ENCODE measurements at regions not wholly inside any gene's neighbourhood (a gene's known extent, or its start where the extent isn't known, plus 50 kb on each side); places are given as distances from the start of the nearest gene placed in this dataset.

- peak; percentile 32 for DNase-seq (ENCODE audit: low read depth)
- H3K4me3 ChIP-seq (ENCODE audit: control insufficient read depth, low read depth, low read length), result no peak overlapping the region
- TF ChIP-seq CTCF (conservative IDR thresholded peaks at IDR 0.05; ENCODE audit: control insufficient read depth, insufficient read depth, low read depth, low read length), result no peak
Measured at GRCh38 chr9:129484352-129485000, 136.4 kb downstream of the C9orf50 start.

DNA sequence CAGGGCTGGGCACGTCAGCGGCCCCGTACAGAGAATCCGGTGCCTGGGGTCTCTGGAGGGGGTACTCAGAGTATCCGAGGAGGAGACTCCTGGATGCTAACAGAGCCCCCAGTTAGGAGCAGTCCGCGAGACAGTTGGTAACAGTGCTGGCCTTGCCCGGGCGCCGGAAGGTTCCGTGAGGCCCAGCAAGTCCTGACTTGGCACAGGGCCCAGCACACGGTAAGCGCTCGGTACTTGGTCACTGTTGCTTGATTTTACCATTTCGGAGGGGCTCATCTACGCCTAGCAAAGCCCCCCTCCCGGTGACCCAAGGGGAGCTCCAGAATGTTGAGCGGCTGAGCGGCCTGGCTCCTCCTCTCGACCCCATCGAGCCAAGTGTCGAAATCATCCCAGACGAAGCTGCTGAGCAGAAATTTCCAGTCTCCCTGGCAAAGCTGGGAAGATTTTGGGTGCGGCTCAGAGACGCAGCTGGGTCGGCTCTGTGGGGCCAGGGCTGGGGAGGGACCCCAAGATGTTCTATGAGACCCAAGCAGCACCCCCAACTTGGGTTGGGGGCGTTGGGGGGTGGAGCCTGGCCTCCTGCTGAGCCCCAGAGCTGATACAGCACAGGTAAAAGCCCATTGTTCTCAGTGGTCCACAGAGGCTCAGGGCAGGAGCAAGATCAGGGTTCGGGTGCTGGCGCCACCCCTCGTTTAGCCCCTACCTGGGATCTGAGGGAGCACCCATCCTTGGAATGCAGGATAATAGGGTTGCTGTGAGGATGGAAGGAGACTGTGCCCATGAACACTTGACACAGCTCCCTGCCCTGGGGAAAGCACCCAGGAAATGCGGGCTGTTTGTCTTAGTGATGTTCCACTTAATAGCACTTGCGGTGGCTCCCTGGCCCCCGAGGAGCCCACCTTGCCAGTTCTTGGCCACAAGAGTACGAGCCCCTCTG lies 137.2 kb downstream of the C9orf50 start:
- no peak for TF ChIP-seq CTCF (conservative IDR thresholded peaks at IDR 0.05; ENCODE audit: control insufficient read depth, insufficient read depth, low read depth, low read length)
- no peak overlapping the region for H3K4me3 ChIP-seq (ENCODE audit: control insufficient read depth, low read depth, low read length)
- peak; percentile 94 for DNase-seq (ENCODE audit: low read depth)

GRCh38 chr9:129482521-129483414 lies 138.1 kb downstream of the C9orf50 start:
- H3K4me3 ChIP-seq (ENCODE audit: control insufficient read depth, low read depth, low read length), result peak overlapping the region; percentile 20
- peak; percentile 83 for DNase-seq (ENCODE audit: low read depth)
- TF ChIP-seq CTCF (conservative IDR thresholded peaks at IDR 0.05; ENCODE audit: control insufficient read depth, insufficient read depth, low read depth, low read length), result no peak

- TF ChIP-seq CTCF (conservative IDR thresholded peaks at IDR 0.05; ENCODE audit: control insufficient read depth, insufficient read depth, low read depth, low read length), result peak; percentile 25
- H3K4me3 ChIP-seq (ENCODE audit: control insufficient read depth, low read depth, low read length), result peak overlapping the region; percentile 20
- DNase-seq (ENCODE audit: low read depth), result peak; percentile 42
Measured at GRCh38 chr9:129481810-129482511, 138.9 kb downstream of the C9orf50 start.

DNA sequence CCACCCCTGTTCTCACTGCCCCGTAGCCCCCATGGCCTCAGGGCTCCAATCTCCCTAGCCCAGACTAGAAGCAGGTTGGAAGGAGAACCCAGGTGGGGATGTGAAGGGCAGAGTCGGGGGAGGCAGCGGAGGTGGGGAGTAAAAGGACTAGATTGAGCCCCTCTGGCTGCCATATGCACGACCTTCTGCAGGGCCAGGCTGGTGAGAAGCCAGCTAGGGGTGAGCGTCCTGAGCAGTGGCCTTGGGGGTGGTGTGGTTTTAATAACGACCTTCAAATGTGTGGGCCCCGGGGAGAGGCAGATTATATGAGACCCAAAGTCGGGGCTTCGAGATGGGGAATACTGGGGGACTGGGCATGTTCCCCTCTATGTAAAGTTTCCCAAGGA lies 139.5 kb downstream of the C9orf50 start:
- TF ChIP-seq CTCF (conservative IDR thresholded peaks at IDR 0.05; ENCODE audit: control insufficient read depth, insufficient read depth, low read depth, low read length), result no peak
- no peak for DNase-seq (ENCODE audit: low read depth)
- H3K4me3 ChIP-seq (ENCODE audit: control insufficient read depth, low read depth, low read length), result no peak overlapping the region

GRCh38 chr9:129480745-129481144 lies 140.2 kb downstream of the C9orf50 start:
- no peak overlapping the region for H3K4me3 ChIP-seq (ENCODE audit: control insufficient read depth, low read depth, low read length)
- no peak for DNase-seq (ENCODE audit: low read depth)
- no peak for TF ChIP-seq CTCF (conservative IDR thresholded peaks at IDR 0.05; ENCODE audit: control insufficient read depth, insufficient read depth, low read depth, low read length)

Measured in fibroblast of mammary gland (primary cell).